Muscle of arm (tissue), 1 donor: ENCODE measurements at regions not wholly inside any gene's neighbourhood (a gene's known extent, or its start where the extent isn't known, plus 50 kb on each side); places are given as distances from the start of the nearest gene placed in this dataset.
"Not testable (repeated sequence)": the region's sequence is repeated elsewhere in the genome, so short reads cannot be mapped to it uniquely, and the experiment has no call there.

Source experiments
- DNase-seq: peaks from one replicate; pipeline ENCODE4 v3.0.0-alpha.2; 2013

DNA sequence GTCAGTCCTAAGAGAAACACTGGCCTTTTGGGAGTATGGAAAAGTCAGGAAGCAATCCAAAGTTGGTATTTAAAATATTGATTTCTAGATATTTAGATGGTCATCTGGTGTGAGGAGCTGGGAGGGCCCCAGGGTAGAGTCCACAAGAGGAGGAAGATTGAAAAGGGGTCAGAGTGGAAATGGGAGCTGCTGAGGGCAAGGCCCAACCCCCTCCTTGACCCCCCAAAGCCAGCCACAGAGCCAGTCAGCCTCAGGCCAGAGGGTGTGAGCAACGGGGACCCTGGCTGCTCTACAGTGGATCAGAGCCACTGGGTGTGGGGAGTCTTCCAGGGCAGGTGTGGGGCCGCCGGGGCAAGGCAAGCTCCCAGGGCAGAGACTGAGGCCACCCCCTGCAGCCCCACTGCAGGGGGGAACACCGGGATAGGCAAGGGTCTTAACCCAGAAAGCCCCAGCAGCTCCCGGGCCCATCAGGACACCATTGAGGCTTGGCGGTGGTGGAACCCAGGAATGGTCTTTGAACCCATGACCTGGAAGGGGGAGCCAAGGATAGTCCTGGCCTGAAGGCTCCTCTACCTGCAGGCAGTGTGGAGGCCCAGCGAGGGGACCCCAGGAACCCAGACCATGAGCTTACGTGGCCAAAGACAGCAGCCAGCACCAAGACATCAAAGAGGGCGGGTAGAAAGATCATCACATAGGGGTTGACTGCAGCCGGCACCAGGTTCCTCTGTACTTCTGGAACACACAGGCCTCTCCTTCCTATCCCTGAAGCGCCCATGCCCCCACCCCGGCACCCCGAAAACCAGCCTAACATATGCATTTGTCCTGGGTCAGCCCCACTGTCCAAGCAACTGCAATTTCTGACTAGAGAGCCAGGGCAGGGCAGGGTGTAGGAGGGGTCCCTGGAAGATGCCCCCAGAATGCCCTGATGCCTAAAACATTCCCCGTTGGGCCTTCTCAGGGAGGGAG, 51.3 kb upstream of the CSPG4 start:
- not testable (repeated sequence) for DNase-seq

DNA sequence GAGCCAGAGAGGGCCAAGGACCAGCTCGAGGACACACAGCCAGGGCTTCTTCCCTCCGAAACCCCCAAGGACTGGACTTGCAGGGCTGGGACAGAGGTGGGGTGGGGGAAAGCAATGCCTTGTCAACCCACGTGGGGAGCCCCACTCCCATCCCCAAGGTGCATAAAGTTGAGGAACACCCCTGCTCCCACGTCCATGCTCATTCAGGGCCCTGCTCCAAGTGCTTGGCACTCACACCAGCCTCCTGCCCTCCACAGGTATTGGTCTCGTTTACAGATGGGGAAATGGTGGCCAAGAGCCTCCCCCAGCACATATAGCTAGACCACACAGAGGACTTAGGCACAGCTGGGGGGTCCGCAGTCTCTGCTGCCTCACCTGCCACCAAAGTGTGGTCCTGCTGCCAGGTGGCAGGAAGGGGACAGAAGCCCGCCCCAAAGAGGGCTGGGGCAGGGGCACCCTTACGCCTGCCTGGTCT, 50.5 kb upstream of the CSPG4 start:
- no peak for DNase-seq
